ENCODE measurements at regions not wholly inside any gene's neighbourhood (a gene's known extent, or its start where the extent isn't known, plus 50 kb on each side); places are given as distances from the start of the nearest gene placed in this dataset.
"Not testable (repeated sequence)": the region's sequence is repeated elsewhere in the genome, so short reads cannot be mapped to it uniquely, and the experiment has no call there.

GRCh38 chr16:18130478-18131120 is 205.9 kb downstream of the NPIPA8 start:
- not testable (repeated sequence) for TF ChIP-seq POLR2A, CTCF (IDR thresholded peaks at IDR 0.05)
